NT2/D1 (cell line): ENCODE measurements at regions not wholly inside any gene's neighbourhood (a gene's known extent, or its start where the extent isn't known, plus 50 kb on each side); places are given as distances from the start of the nearest gene placed in this dataset.

Experiments used
- SUZ12 ChIP-seq: IDR thresholded peaks from 2 replicates; pipeline ENCODE4 v1.6.1; 2011; ENCODE audit not compliant: insufficient read length, insufficient read depth; ENCODE audit errors: extremely low read depth
- YY1 ChIP-seq: IDR thresholded peaks from 2 replicates; pipeline ENCODE4 v1.6.1; 2011; ENCODE audit not compliant: insufficient read length, insufficient read depth
- ZNF274 ChIP-seq: IDR thresholded peaks from 2 replicates; pipeline ENCODE4 v1.6.1; 2011; ENCODE audit warnings: mild to moderate bottlenecking, low read depth, low read length

GRCh38 chr7:28315565-28316410, 96.5 kb upstream of the CREB5 start:
- no peak for TF ChIP-seq ZNF274
- TF ChIP-seq SUZ12 = no peak
- TF ChIP-seq YY1 = no peak
